HEK293 (cell line): ENCODE measurements at regions not wholly inside any gene's neighbourhood (a gene's known extent, or its start where the extent isn't known, plus 50 kb on each side); places are given as distances from the start of the nearest gene placed in this dataset.

ENCODE experiments used
- CTCF ChIP-seq: fragments of 450-650 bp; formaldehyde crosslinking; IDR thresholded peaks from 2 replicates; pipeline ENCODE4 v1.5.1; 2016; ENCODE audit warnings: missing biosample characterization, missing genetic modification characterization
- PRDM4 ChIP-seq: fragments of 450-650 bp; formaldehyde crosslinking; IDR thresholded peaks from 2 replicates; pipeline ENCODE4 v1.5.1; 2017; ENCODE audit warnings: missing biosample characterization, missing genetic modification characterization
- REST ChIP-seq: fragments of 450-650 bp; formaldehyde crosslinking; IDR thresholded peaks from 2 replicates; pipeline ENCODE4 v1.5.1; 2016; ENCODE audit warnings: missing biosample characterization, missing genetic modification characterization
- TCF7L2 ChIP-seq: IDR thresholded peaks from 2 replicates; pipeline ENCODE4 v1.6.1; 2011; ENCODE audit warnings: low read depth, mild to moderate bottlenecking, inconsistent platforms, low read length, moderate library complexity, borderline replicate concordance
- TSHZ1 ChIP-seq: fragments of 450-650 bp; formaldehyde crosslinking; IDR thresholded peaks from 2 replicates; pipeline ENCODE4 v1.5.1; 2016; ENCODE audit warnings: missing biosample characterization, missing genetic modification characterization, borderline replicate concordance
- ZNF114 ChIP-seq: fragments of 450-650 bp; formaldehyde crosslinking; IDR thresholded peaks from 2 replicates; pipeline ENCODE4 v1.5.0; 2017; ENCODE audit warnings: missing biosample characterization, missing genetic modification characterization
- ZNF274 ChIP-seq, 2 experiments: fragments of 200-500 bp in 1 of 2; fragments of 450-650 bp in 1 of 2; sonication (Bioruptor generic) in 1 of 2; formaldehyde crosslinking in 1 of 2; IDR thresholded peaks; 2 replicates each; pipeline versions ENCODE4 v1.5.1 to v1.6.1; 2014 to 2016; ENCODE audit warnings: borderline replicate concordance in 1 of 2, inconsistent platforms in 1 of 2, low read length in 1 of 2, missing biosample characterization in 1 of 2, missing genetic modification characterization in 1 of 2
- ZNF302 ChIP-seq: fragments of 450-650 bp; formaldehyde crosslinking; IDR thresholded peaks from 2 replicates; pipeline ENCODE4 v1.5.1; 2016; ENCODE audit warnings: missing biosample characterization, missing genetic modification characterization, low read depth
- ZNF530 ChIP-seq: fragments of 450-650 bp; formaldehyde crosslinking; IDR thresholded peaks from 2 replicates; pipeline ENCODE4 v1.5.1; 2016; ENCODE audit warnings: low read depth, missing biosample characterization, missing genetic modification characterization
- ZSCAN5A ChIP-seq: fragments of 450-650 bp; formaldehyde crosslinking; IDR thresholded peaks from 2 replicates; pipeline ENCODE4 v1.5.1; 2016; ENCODE audit warnings: missing biosample characterization, missing genetic modification characterization

GRCh38 chr4:141524841-141525240 lies 111.5 kb upstream of the IL15 start:
- TF ChIP-seq PRDM4 (tag by site-specific recombination): no peak
- no peak for TF ChIP-seq CTCF (tag by site-specific recombination)
- TF ChIP-seq ZNF302: no peak
- TF ChIP-seq TCF7L2: no peak
- TF ChIP-seq REST (tag by site-specific recombination): no peak
- TF ChIP-seq ZSCAN5A: no peak
- no peak for TF ChIP-seq ZNF530 (tag by site-specific recombination)
- no peak for TF ChIP-seq ZNF114 (tag by site-specific recombination)
- TF ChIP-seq ZNF274 (IDR thresholded peaks at IDR 0.05; ENCODE audit: low read length): no peak
- TF ChIP-seq ZNF274 (tag by site-specific recombination; IDR thresholded peaks at IDR 0.05; ENCODE audit: borderline replicate concordance): no peak
- no peak for TF ChIP-seq TSHZ1
